ENCODE measurements at regions not wholly inside any gene's neighbourhood (a gene's known extent, or its start where the extent isn't known, plus 50 kb on each side); places are given as distances from the start of the nearest gene placed in this dataset.

DNA sequence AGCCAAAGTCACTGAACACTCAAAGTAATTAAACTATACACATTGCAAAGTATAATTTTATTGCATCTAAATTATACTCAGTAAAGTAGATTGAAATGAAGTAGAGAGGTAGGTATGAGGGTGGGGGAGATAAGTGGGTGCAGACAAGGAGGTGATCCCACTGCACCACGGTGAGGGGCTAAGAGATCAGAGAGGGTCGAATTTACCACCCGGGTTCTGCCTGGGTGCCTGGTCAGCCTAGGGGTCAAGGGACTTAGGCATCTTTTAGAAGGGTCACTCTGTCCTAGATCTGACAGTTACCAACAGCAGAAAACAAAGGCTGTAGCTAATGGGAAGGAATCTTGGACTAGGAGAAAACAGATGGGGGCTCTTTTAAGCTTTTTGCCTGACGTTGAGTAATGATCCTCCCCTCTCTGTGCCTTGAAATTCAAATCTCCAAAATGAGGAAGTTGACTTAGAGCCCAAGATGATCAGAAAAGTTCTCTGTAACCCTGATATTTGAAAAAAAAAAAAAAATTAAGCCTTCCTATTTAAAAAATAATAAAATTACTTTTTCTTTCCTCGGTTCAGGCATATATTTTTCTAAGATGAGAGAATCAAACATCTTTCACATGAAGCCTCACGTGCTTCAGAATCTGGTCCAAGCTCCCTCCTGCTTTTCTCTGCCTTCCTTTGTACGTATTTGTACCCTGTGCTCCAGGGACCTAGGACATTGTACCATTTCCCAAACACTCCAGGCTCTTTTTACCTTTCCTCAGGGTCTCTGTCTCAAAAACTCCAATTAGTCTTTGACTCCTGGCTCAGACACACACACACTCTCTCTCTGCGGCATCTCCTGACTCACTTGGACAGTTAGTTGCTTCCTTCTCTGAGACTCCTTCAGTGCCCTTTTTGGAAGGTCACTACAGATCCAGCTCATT, 353.9 kb downstream of the CYRIA start:
- H3K4me1 ChIP-seq (ENCODE audit: control insufficient read depth, insufficient read depth, low read length): no peaks in the 10 kb centered on the region
- DNase-seq (ENCODE audit: low read depth in 4 of 6, low spot score in 6 of 6): no peak
- H3K9me3 ChIP-seq (ENCODE audit: control insufficient read depth, insufficient read depth, low read length): no peaks in the 10 kb centered on the region
- H3K27me3 ChIP-seq (ENCODE audit: control insufficient read depth, insufficient read depth, low read length): no peaks in the 10 kb centered on the region
- WGBS (ENCODE audit: insufficient coverage): 39% methylated on average over 7 of the region's 8 CpGs
- no peak overlapping the region for H3K4me3 ChIP-seq (ENCODE audit: low read depth, low read length)
- H3K27ac ChIP-seq (ENCODE audit: low read depth, low read length): no peak overlapping the region
- H3K36me3 ChIP-seq (ENCODE audit: control insufficient read depth, insufficient read depth, low read length): no peaks in the 10 kb centered on the region

DNA sequence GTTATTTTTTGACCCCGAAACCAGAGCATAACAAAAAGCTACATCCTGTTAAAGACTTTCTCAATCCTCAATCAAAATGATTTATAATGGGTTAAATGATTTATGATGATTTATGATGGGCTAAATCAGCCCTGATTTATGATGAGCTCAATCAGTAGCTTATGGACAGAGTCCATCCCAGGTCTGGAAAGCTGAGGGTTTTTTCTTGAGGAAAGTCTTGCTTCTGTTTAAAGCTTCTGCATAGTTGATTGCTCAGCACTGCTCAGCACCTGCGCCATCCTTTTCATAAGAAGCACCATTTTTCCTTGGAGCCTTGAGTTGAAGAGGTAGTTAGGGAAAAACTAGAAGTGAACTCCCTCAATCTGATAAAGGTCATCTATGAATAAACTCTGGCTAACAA, 356.8 kb downstream of the CYRIA start:
- Histone ChIP-seq H3K27ac (ENCODE audit: low read depth, low read length) (no peak overlapping the region), H3K36me3 (ENCODE audit: control insufficient read depth, insufficient read depth, low read length) (no peaks in the 10 kb centered on the region), H3K4me1 (ENCODE audit: control insufficient read depth, insufficient read depth, low read length) (no peaks in the 10 kb centered on the region), H3K4me3 (ENCODE audit: low read depth, low read length) (no peak overlapping the region), H3K27me3 (ENCODE audit: control insufficient read depth, insufficient read depth, low read length) (no peaks in the 10 kb centered on the region), H3K9me3 (ENCODE audit: control insufficient read depth, insufficient read depth, low read length) (no peaks in the 10 kb centered on the region)
- WGBS (ENCODE audit: insufficient coverage): no CpG with 5 or more reads among the region's 2 CpGs
- no peak for DNase-seq (ENCODE audit: low read depth in 4 of 6, low spot score in 6 of 6)

DNA sequence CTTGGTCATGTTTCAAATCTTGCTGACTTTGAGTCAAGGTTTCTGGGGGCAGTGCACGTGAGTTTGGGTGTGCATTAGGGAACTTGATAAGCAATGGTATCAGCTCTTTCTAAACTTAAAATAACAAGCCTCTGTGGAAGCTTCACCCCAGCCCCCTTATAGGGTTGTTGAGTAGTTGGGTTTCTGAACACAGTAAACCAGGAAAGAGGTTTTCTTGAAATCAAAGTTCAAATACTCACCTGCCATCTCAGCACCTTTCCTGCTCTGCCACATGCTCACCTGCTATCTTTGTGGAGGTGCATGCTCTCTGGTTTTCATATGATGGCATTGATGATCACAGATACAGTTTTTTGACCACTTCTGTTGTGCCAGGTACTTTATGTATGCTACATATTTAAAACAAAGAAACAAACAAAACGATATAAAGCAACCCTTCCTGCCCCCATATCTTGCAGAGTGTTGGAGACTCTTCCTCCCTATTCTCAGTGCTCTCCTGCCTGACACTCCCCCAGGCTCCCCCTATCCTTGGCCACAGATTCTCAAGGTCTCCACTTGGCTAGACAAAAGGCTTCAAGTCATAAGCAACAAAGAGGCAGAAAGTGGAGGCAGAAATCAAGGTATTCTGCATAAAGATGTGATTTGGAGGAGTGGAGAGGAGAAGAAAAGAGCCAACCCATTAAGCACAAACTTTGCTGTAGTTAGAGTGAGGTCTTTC, 360.6 kb downstream of the CYRIA start:
- Histone ChIP-seq H3K4me3 (ENCODE audit: low read depth, low read length) (no peak overlapping the region), H3K27ac (ENCODE audit: low read depth, low read length) (no peak overlapping the region), H3K9me3 (ENCODE audit: control insufficient read depth, insufficient read depth, low read length) (no peaks in the 10 kb centered on the region), H3K27me3 (ENCODE audit: control insufficient read depth, insufficient read depth, low read length) (no peaks in the 10 kb centered on the region), H3K36me3 (ENCODE audit: control insufficient read depth, insufficient read depth, low read length) (no peaks in the 10 kb centered on the region), H3K4me1 (ENCODE audit: control insufficient read depth, insufficient read depth, low read length) (no peaks in the 10 kb centered on the region)
- WGBS (ENCODE audit: insufficient coverage): no CpG with 5 or more reads among the region's 2 CpGs
- no peak for DNase-seq (ENCODE audit: low read depth in 4 of 6, low spot score in 6 of 6)

DNA sequence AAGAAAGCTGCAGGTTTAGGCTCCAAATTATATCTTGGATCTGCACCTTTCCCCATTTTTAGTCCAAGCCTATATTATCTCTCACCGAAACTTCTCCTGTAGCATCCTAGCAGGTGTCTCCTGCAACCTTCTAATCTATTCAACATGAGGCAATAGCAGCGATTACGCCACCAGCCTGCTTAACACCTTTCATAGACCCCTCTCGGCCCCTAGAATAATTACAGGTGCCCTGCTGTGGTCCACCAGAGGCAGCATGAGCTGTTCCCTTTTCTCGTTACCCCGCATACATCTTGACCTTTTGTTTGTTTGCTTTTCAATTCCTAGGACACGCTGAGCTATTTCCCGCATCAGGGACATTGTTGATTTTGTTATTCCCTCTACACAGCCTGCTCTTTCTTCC, 361.9 kb downstream of the CYRIA start:
- H3K4me1 ChIP-seq (ENCODE audit: control insufficient read depth, insufficient read depth, low read length): no peaks in the 10 kb centered on the region
- H3K9me3 ChIP-seq (ENCODE audit: control insufficient read depth, insufficient read depth, low read length): no peaks in the 10 kb centered on the region
- no peaks in the 10 kb centered on the region for H3K36me3 ChIP-seq (ENCODE audit: control insufficient read depth, insufficient read depth, low read length)
- no peak for DNase-seq (ENCODE audit: low read depth in 4 of 6, low spot score in 6 of 6)
- no peak overlapping the region for H3K4me3 ChIP-seq (ENCODE audit: low read depth, low read length)
- no peak overlapping the region for H3K27ac ChIP-seq (ENCODE audit: low read depth, low read length)
- WGBS (ENCODE audit: insufficient coverage): 38% methylated on average over 8 of the region's 8 CpGs
- H3K27me3 ChIP-seq (ENCODE audit: control insufficient read depth, insufficient read depth, low read length): no peaks in the 10 kb centered on the region

DNA sequence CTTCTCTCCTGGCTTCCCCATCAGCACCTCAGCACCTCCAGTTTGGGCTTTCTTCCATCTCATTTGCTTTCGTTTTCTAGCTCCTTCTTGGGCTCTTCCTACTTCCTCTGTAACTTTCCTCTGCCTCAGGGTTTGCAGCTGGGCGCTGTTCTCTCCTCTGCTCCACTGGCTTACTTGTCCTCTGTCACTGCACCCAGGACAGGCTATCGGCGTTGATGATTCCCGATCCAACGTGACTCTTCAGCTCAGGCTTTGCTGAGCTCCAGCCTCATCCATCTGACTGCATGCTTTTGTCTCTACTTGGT, 362.4 kb downstream of the CYRIA start:
- no peak for DNase-seq (ENCODE audit: low read depth in 4 of 6, low spot score in 6 of 6)
- Histone ChIP-seq H3K4me3 (ENCODE audit: low read depth, low read length) (no peak overlapping the region), H3K27ac (ENCODE audit: low read depth, low read length) (no peak overlapping the region), H3K36me3 (ENCODE audit: control insufficient read depth, insufficient read depth, low read length) (no peaks in the 10 kb centered on the region), H3K9me3 (ENCODE audit: control insufficient read depth, insufficient read depth, low read length) (no peaks in the 10 kb centered on the region), H3K27me3 (ENCODE audit: control insufficient read depth, insufficient read depth, low read length) (no peaks in the 10 kb centered on the region), H3K4me1 (ENCODE audit: control insufficient read depth, insufficient read depth, low read length) (no peaks in the 10 kb centered on the region)
- 59% methylated on average over 6 of the region's 6 CpGs for WGBS (ENCODE audit: insufficient coverage)

DNA sequence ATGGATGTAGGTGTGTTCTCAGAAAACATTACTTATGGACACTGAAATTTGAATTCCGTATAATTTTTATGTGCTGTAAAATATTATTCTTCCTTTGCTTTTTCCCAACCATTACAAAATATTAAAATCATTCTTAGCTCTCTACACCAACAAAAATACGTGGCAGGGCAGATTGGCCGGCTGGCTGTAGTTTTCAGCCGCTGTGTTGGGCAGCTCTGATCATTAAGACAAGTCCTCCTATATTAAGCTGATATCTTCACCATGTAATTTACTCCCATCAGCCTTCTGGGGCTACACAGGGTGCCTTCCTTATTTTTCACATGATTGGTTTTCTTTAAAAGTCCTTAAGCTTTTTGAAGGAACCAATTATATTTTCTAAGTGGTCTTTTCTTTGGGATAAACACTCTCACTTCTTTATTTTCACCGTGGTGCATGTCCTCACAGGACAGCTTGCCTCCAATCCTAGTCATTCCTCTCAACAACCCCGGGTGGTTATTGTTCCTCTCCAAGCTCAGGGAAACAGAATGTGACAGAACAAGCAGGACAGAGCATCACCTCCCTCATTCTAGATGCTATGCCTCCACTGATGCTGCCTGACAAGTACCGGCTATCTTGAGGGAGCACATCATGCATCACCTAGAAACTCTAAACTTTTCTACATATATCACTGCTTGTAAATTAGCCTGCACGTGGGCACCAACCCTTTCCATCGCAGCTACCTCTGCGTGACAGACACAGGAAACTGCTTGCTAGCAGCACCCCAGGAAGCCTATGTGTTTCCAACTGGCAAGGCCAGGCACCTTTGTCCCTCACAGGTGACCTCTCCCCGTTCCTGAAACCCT, 362.3 kb downstream of the MYCN start:
- Histone ChIP-seq H3K4me3 (ENCODE audit: low read depth, low read length) (no peak overlapping the region), H3K9me3 (ENCODE audit: control insufficient read depth, insufficient read depth, low read length) (no peaks in the 10 kb centered on the region), H3K36me3 (ENCODE audit: control insufficient read depth, insufficient read depth, low read length) (no peaks in the 10 kb centered on the region), H3K27me3 (ENCODE audit: control insufficient read depth, insufficient read depth, low read length) (no peaks in the 10 kb centered on the region), H3K27ac (ENCODE audit: low read depth, low read length) (no peak overlapping the region), H3K4me1 (ENCODE audit: control insufficient read depth, insufficient read depth, low read length) (no peaks in the 10 kb centered on the region)
- DNase-seq (ENCODE audit: low read depth in 4 of 6, low spot score in 6 of 6): no peak
- 64% methylated on average over 10 of the region's 11 CpGs for WGBS (ENCODE audit: insufficient coverage)

DNA sequence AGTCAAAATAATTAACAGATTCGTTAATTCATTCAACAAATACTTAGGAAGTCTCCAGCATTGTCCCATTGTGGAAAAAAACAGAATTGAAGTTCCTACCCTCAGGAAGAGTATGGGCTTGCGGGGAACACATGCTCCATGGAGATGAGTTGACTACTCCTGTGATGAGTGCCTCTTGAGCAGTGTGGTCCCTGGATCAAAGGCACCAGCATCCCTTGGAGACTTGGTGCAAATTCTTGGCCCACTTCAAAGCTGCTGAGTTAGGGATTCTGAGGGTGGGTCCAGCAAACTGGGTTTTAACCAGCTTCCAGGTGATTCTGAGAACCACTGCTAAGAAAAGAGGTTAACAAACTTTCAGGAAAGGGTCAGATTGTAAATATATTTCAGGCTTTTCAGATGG, 361.6 kb downstream of the MYCN start:
- no peak for DNase-seq (ENCODE audit: low read depth in 4 of 6, low spot score in 6 of 6)
- no peaks in the 10 kb centered on the region for H3K9me3 ChIP-seq (ENCODE audit: control insufficient read depth, insufficient read depth, low read length)
- no peak overlapping the region for H3K27ac ChIP-seq (ENCODE audit: low read depth, low read length)
- no peaks in the 10 kb centered on the region for H3K4me1 ChIP-seq (ENCODE audit: control insufficient read depth, insufficient read depth, low read length)
- H3K4me3 ChIP-seq (ENCODE audit: low read depth, low read length): no peak overlapping the region
- 100% methylated on average over 1 of the region's 2 CpGs for WGBS (ENCODE audit: insufficient coverage)
- H3K36me3 ChIP-seq (ENCODE audit: control insufficient read depth, insufficient read depth, low read length): no peaks in the 10 kb centered on the region
- no peaks in the 10 kb centered on the region for H3K27me3 ChIP-seq (ENCODE audit: control insufficient read depth, insufficient read depth, low read length)

DNA sequence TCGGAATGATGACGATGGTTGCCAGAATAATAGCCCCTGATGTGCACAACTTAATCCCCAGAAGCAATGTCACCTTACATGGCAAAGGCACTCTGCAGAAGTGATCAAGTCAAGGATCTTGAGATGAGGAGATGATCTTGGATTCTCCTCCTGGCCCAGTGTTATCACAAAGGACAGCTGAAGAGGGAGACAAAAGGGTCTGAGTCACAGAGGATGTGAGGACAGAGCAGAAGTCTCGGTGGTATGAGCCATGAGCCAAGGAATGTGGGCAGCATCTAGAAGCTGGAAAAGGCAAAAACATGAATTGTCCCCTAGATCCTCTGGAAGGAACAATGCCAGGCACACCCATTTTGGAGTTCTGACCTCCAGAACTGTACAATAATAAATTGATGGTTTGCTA, 358.5 kb downstream of the MYCN start:
- no peak overlapping the region for H3K27ac ChIP-seq (ENCODE audit: low read depth, low read length)
- 75% methylated on average over 1 of the region's 3 CpGs for WGBS (ENCODE audit: insufficient coverage)
- H3K4me1 ChIP-seq (ENCODE audit: control insufficient read depth, insufficient read depth, low read length): no peaks in the 10 kb centered on the region
- no peaks in the 10 kb centered on the region for H3K9me3 ChIP-seq (ENCODE audit: control insufficient read depth, insufficient read depth, low read length)
- H3K27me3 ChIP-seq (ENCODE audit: control insufficient read depth, insufficient read depth, low read length): no peaks in the 10 kb centered on the region
- no peaks in the 10 kb centered on the region for H3K36me3 ChIP-seq (ENCODE audit: control insufficient read depth, insufficient read depth, low read length)
- no peak for DNase-seq (ENCODE audit: low read depth in 4 of 6, low spot score in 6 of 6)
- H3K4me3 ChIP-seq (ENCODE audit: low read depth, low read length): no peak overlapping the region

DNA sequence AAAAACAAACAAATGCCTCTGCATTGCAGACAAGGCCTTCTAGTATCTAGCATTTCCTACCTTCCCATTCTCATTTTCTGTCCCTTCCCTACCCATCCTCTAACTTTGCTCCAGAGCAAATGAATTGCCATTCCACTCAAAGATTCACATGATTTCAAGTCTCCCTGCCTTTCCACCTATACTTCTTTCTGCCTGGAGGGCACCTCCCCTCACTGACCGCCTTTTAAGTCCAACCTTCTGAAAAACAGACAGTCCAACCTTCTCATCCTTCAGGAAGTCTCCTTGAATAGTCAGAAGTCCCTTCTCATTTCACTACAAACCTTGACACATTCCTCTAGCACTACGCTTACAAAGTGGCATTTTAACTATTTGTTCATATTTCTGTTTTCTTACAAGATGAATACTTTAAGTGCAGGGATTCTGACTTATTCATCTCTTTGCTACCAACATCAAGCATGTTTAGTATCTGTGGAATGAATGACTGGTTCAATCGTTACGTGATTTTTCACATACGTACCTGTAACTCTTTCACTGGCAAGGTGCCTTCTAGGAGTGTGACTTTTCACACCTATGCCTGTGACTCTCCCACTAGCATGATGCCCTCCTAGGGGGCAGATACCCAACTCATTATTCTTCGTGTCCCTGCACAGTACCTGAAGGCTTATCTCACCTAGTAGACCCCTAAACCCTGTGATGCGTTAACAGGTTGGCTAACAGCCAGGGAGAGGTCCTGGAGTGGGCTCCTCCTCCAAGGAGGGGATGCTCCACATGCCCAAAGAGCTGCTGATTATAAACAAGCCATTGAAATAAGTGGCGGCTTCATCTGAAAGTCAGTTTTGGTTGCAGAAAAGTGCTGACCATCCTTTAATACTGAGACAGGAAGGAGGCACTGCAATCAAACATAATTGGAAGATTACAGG, 356.2 kb downstream of the MYCN start:
- DNase-seq (ENCODE audit: low read depth in 4 of 6, low spot score in 6 of 6): no peak
- WGBS (ENCODE audit: insufficient coverage): 89% methylated on average over 4 of the region's 8 CpGs
- Histone ChIP-seq H3K27ac (ENCODE audit: low read depth, low read length) (no peak overlapping the region), H3K27me3 (ENCODE audit: control insufficient read depth, insufficient read depth, low read length) (no peaks in the 10 kb centered on the region), H3K36me3 (ENCODE audit: control insufficient read depth, insufficient read depth, low read length) (no peaks in the 10 kb centered on the region), H3K4me1 (ENCODE audit: control insufficient read depth, insufficient read depth, low read length) (no peaks in the 10 kb centered on the region), H3K4me3 (ENCODE audit: low read depth, low read length) (no peak overlapping the region), H3K9me3 (ENCODE audit: control insufficient read depth, insufficient read depth, low read length) (no peaks in the 10 kb centered on the region)

Data from spinal cord (tissue), 9 donors.